H9 (cell line): ENCODE measurements at regions not wholly inside any gene's neighbourhood (a gene's known extent, or its start where the extent isn't known, plus 50 kb on each side); places are given as distances from the start of the nearest gene placed in this dataset.

Experiments
- DNase-seq: peaks from one replicate; pipeline ENCODE4 v3.0.0-alpha.2; 2017
- H2AFZ ChIP-seq: one replicate; pipeline ENCODE4 v1.6.1; 2013; ENCODE audit warnings: mild to moderate bottlenecking, low read length, control low read depth, moderate library complexity
- H2AK5ac ChIP-seq: 2 replicates; pipeline ENCODE4 v1.6.1; 2013; ENCODE audit warnings: low read length, control low read depth, mixed read lengths; ENCODE audit not compliant: insufficient read length
- H2BK120ac ChIP-seq: one replicate; pipeline ENCODE4 v1.6.1; 2013; ENCODE audit warnings: low read depth, mild to moderate bottlenecking, low read length, control low read depth, inconsistent platforms; ENCODE audit not compliant: poor library complexity, severe bottlenecking
- H2BK12ac ChIP-seq: 2 replicates; pipeline ENCODE4 v1.6.1; 2013; ENCODE audit warnings: low read length, control low read depth, mixed read lengths, low read depth; ENCODE audit not compliant: insufficient read length
- H2BK15ac ChIP-seq: 2 replicates; pipeline ENCODE4 v1.6.1; 2013; ENCODE audit warnings: low read depth, low read length, control low read depth
- H2BK20ac ChIP-seq: one replicate; pipeline ENCODE4 v1.6.1; 2013; ENCODE audit warnings: low read depth, mild to moderate bottlenecking, low read length, control low read depth, inconsistent platforms; ENCODE audit not compliant: poor library complexity, severe bottlenecking
- H2BK5ac ChIP-seq: 2 replicates; pipeline ENCODE4 v1.6.1; 2013; ENCODE audit warnings: low read length, control low read depth, mixed read lengths; ENCODE audit not compliant: insufficient read length
- H3K14ac ChIP-seq: 2 replicates; pipeline ENCODE4 v1.6.1; 2013; ENCODE audit warnings: low read length, control low read depth; ENCODE audit not compliant: insufficient read depth
- H3K18ac ChIP-seq: 2 replicates; pipeline ENCODE4 v1.6.1; 2013; ENCODE audit warnings: low read depth, mild to moderate bottlenecking, mixed read lengths, low read length, control low read depth; ENCODE audit not compliant: insufficient read length
- H3K23ac ChIP-seq: 2 replicates; pipeline ENCODE4 v1.6.1; 2013; ENCODE audit warnings: low read length, control low read depth, mixed read lengths, low read depth; ENCODE audit not compliant: insufficient read length
- H3K23me2 ChIP-seq: 2 replicates; pipeline ENCODE4 v1.6.1; 2013; ENCODE audit warnings: low read depth, mild to moderate bottlenecking, mixed read lengths, low read length, control low read depth; ENCODE audit not compliant: insufficient read length, poor library complexity, severe bottlenecking
- H3K27ac ChIP-seq: 2 replicates; pipeline ENCODE4 v1.5.1; 2013; ENCODE audit warnings: low read length, control low read depth, mixed read lengths, low read depth; ENCODE audit not compliant: insufficient read length
- H3K27me3 ChIP-seq: 2 replicates; pipeline ENCODE4 v1.6.1; 2013; ENCODE audit warnings: low read length, control low read depth, inconsistent platforms; ENCODE audit not compliant: insufficient read depth
- H3K4ac ChIP-seq: 2 replicates; pipeline ENCODE4 v1.6.1; 2013; ENCODE audit warnings: low read depth, mild to moderate bottlenecking, control low read depth, inconsistent platforms, low read length, moderate library complexity
- H3K4me1 ChIP-seq: 2 replicates; pipeline ENCODE4 v1.6.1; 2013; ENCODE audit warnings: low read length, control low read depth, inconsistent platforms; ENCODE audit not compliant: insufficient read depth
- H3K4me2 ChIP-seq: 2 replicates; pipeline ENCODE4 v1.6.1; 2013; ENCODE audit warnings: low read length, control low read depth, mixed read lengths; ENCODE audit not compliant: insufficient read length, insufficient read depth
- H3K56ac ChIP-seq: 2 replicates; pipeline ENCODE4 v1.6.1; 2013; ENCODE audit warnings: low read depth, mild to moderate bottlenecking, mixed read lengths, low read length, control low read depth; ENCODE audit not compliant: insufficient read length
- H3K79me1 ChIP-seq: 2 replicates; pipeline ENCODE4 v1.6.1; 2013; ENCODE audit warnings: low read depth, mild to moderate bottlenecking, moderate library complexity, low read length, control low read depth, inconsistent platforms; ENCODE audit not compliant: insufficient read depth, poor library complexity, severe bottlenecking
- H3K79me2 ChIP-seq: 2 replicates; pipeline ENCODE4 v1.6.1; 2013; ENCODE audit warnings: low read length, control low read depth, inconsistent platforms; ENCODE audit not compliant: insufficient read depth
- H3K9ac ChIP-seq: 2 replicates; pipeline ENCODE4 v1.6.1; 2013; ENCODE audit warnings: low read length, control low read depth, mixed read lengths; ENCODE audit not compliant: insufficient read length; ENCODE audit errors: extremely low read depth
- H3K9me3 ChIP-seq: one replicate; pipeline ENCODE4 v1.6.1; 2013; ENCODE audit warnings: low read depth, low read length, inconsistent platforms; ENCODE audit not compliant: control insufficient read depth
- H3T11ph ChIP-seq: one replicate; pipeline ENCODE4 v1.6.1; 2013; ENCODE audit warnings: mild to moderate bottlenecking, low read length, control low read depth, inconsistent platforms
- H4K20me1 ChIP-seq: one replicate; pipeline ENCODE4 v1.6.1; 2013; ENCODE audit not compliant: control insufficient read depth, insufficient read length, insufficient read depth
- H4K5ac ChIP-seq: 2 replicates; pipeline ENCODE4 v1.6.1; 2013; ENCODE audit warnings: low read depth, mild to moderate bottlenecking, mixed read lengths, low read length, control low read depth; ENCODE audit not compliant: insufficient read length
- H4K8ac ChIP-seq: replicated peaks from 2 replicates; pipeline ENCODE4 v1.6.1; 2013; ENCODE audit warnings: low read length, control low read depth, mixed read lengths, low read depth; ENCODE audit not compliant: insufficient read length
- H4K91ac ChIP-seq: 2 replicates; pipeline ENCODE4 v1.6.1; 2013; ENCODE audit warnings: low read depth, mild to moderate bottlenecking, moderate library complexity, mixed read lengths, low read length, control low read depth; ENCODE audit not compliant: insufficient read length
- H3K27ac Mint-ChIP-seq, 3 experiments: 2 replicates in 2 of 3; 3 replicates in 1 of 3; pipeline ENCODE4 v1.8.0; 2020 to 2021; ENCODE audit warnings: mixed read lengths in 3 of 3, mild to moderate bottlenecking in 1 of 3, moderate library complexity in 1 of 3
- H3K27me3 Mint-ChIP-seq: 2 replicates; pipeline ENCODE4 v1.8.0; 2021; ENCODE audit warnings: low read depth, mild to moderate bottlenecking, moderate library complexity, mixed read lengths
- H3K36me3 Mint-ChIP-seq, 3 experiments: 2 replicates in 2 of 3; 3 replicates in 1 of 3; pipeline ENCODE4 v1.8.0; 2020 to 2021; ENCODE audit warnings: low read depth in 3 of 3, mixed read lengths in 3 of 3; ENCODE audit not compliant: insufficient read depth in 1 of 3
- H3K4me1 Mint-ChIP-seq, 2 experiments: 2 replicates each; pipeline ENCODE4 v1.8.0; 2020; ENCODE audit warnings: mixed read lengths in 2 of 2
- H3K4me3 Mint-ChIP-seq, 2 experiments: 2 replicates in 1 of 2; 3 replicates in 1 of 2; pipeline ENCODE4 v1.8.0; 2020 to 2021; ENCODE audit warnings: mild to moderate bottlenecking in 2 of 2, mixed read lengths in 2 of 2, moderate library complexity in 1 of 2
- H3K9me3 Mint-ChIP-seq, 2 experiments: 2 replicates in 1 of 2; 3 replicates in 1 of 2; pipeline ENCODE4 v1.8.0; 2020; ENCODE audit warnings: mild to moderate bottlenecking in 2 of 2, mixed read lengths in 2 of 2, moderate library complexity in 1 of 2
- CTCF ChIP-seq: fragments of 200-600 bp; sonication (generic); conservative IDR thresholded peaks from 3 replicates; pipeline ENCODE4 v1.8.0; 2021; ENCODE audit warnings: antibody characterized with exemption, mild to moderate bottlenecking
- WGBS: extraction: QIAGEN DNeasy Blood & Tissue Kit; methylation state at CpG from one replicate; pipeline ENCODE4 v1.1.7; 2013; ENCODE audit warnings: missing lambda C conversion rate, low lambda C conversion rate, mixed read lengths; ENCODE audit not compliant: insufficient read length; ENCODE audit errors: extremely low coverage; 5-methylcytosine and 5-hydroxymethylcytosine counted together

- DNase-seq = no peak
- Histone ChIP-seq H4K91ac (no peak overlapping the region), H3K79me2 (no peaks in the 10 kb centered on the region), H3K23ac (no peak overlapping the region), H2BK120ac (no peak overlapping the region), H3K4me2 (no peak overlapping the region), H3K14ac (no peak overlapping the region), H4K8ac (no peak overlapping the region), H3K18ac (no peak overlapping the region), H3K27ac (no peak overlapping the region), H3K56ac (no peak overlapping the region), H2BK5ac (no peak overlapping the region), H4K20me1 (no peaks in the 10 kb centered on the region), H2BK20ac (no peak overlapping the region), H3K9ac (no peak overlapping the region), H3K4me1 (no peaks in the 10 kb centered on the region), H3K9me3 (no peaks in the 10 kb centered on the region), H3K79me1 (no peaks in the 10 kb centered on the region), H3T11ph (no peak overlapping the region), H2BK15ac (no peak overlapping the region), H3K27me3 (no peaks in the 10 kb centered on the region), H2AFZ (no peak overlapping the region), H3K23me2 (no peaks in the 10 kb centered on the region), H2BK12ac (no peak overlapping the region), H4K5ac (no peak overlapping the region), H3K4ac (no peak overlapping the region), H2AK5ac (no peak overlapping the region)
- WGBS = no CpG with 5 or more reads among the region's 3 CpGs
- Mint-ChIP-seq H3K27ac (peak overlapping the region in 1 of 3 experiments; percentile 72; a peak in 1 of 7 replicates), H3K9me3 (no peaks in the 10 kb centered on the region), H3K4me3 (no peak overlapping the region), H3K27me3 (peaks cover 6% of the 10 kb centered on the region; the same call in 1 of the 2 replicates), H3K36me3 (no peaks in the 10 kb centered on the region), H3K4me1 (peaks cover 6 to 11% of the 10 kb centered on the region in 2 experiments)
- no peak for TF ChIP-seq CTCF
These were observed 136.5 kb downstream of the AQP4 start for GRCh38 chr18:26729008-26729407.
